ENCODE measurements at regions not wholly inside any gene's neighbourhood (a gene's known extent, or its start where the extent isn't known, plus 50 kb on each side); places are given as distances from the start of the nearest gene placed in this dataset.

DNA sequence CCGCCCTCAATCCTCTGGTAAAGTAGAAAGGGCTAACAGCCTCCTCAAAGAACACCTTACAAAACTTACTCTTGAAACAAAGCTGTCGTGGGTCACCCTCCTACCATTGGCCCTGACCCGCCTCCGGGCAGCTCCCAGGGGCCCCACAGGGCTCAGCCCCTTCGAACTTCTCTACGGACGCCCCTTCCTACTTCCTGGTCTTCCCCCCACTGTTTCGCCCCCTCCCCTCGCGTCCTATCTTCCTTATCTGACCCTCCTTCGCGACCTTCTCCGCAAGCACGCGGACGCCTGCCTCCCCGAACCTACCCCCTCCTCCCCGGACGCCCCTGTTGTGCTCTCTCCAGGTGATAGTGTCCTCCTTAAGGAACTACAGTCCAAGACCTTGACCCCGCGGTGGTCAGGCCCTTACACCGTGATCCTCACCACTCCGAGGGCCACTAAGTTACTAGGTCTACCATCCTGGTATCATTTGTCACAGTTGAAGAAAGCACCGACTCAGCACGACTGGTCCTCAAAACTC is 963.1 kb downstream of the RPA4 start:
- H3K4me3 ChIP-seq (ENCODE audit: low read depth, low read length): no peak overlapping the region
- no peak for TF ChIP-seq CTCF (conservative IDR thresholded peaks at IDR 0.05; ENCODE audit: low read depth, low read length)
- DNase-seq (ENCODE audit: low read depth): no peak

GRCh38 chrX:97847885-97848679 is 964.4 kb downstream of the RPA4 start:
- TF ChIP-seq CTCF (conservative IDR thresholded peaks at IDR 0.05; ENCODE audit: low read depth, low read length): no peak
- DNase-seq (ENCODE audit: low read depth): no peak
- H3K4me3 ChIP-seq (ENCODE audit: low read depth, low read length): no peak overlapping the region

- no peak for DNase-seq (ENCODE audit: low read depth)
- no peak for TF ChIP-seq CTCF (conservative IDR thresholded peaks at IDR 0.05; ENCODE audit: low read depth, low read length)
- H3K4me3 ChIP-seq (ENCODE audit: low read depth, low read length): no peak overlapping the region
Measured at GRCh38 chrX:97849951-97850350, 966.2 kb downstream of the RPA4 start.

- no peak for TF ChIP-seq CTCF (conservative IDR thresholded peaks at IDR 0.05; ENCODE audit: low read depth, low read length)
- DNase-seq (ENCODE audit: low read depth): no peak
- H3K4me3 ChIP-seq (ENCODE audit: low read depth, low read length): no peak overlapping the region
Measured at GRCh38 chrX:97850911-97851310, 967.2 kb downstream of the RPA4 start.

DNA sequence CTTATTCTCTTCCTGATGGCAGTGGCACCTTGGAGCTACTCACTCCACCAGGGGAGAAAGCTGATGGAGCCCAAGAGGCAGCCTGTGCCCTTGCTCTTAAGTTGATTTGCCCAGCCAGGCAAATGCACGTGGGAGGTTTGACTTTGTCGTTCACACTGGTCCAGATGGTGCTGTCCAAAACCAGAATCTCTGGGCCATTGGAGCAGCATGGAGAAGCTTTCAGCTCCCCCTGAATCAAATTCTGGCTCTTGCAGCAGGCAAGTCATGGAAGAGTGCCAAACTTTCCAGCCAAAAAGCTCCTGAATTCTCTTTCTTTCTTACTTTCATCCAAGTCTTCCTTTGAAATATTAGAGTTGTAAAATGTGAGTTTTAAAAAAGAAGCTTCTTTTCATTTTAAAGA is 970.4 kb downstream of the RPA4 start:
- DNase-seq (ENCODE audit: low read depth): no peak
- no peak overlapping the region for H3K4me3 ChIP-seq (ENCODE audit: low read depth, low read length)
- TF ChIP-seq CTCF (conservative IDR thresholded peaks at IDR 0.05; ENCODE audit: low read depth, low read length): no peak

- DNase-seq (ENCODE audit: low read depth): no peak
- TF ChIP-seq CTCF (conservative IDR thresholded peaks at IDR 0.05; ENCODE audit: low read depth, low read length): no peak
- H3K4me3 ChIP-seq (ENCODE audit: low read depth, low read length): no peak overlapping the region
Measured at GRCh38 chrX:97858592-97858991, 974.9 kb downstream of the RPA4 start.

DNA sequence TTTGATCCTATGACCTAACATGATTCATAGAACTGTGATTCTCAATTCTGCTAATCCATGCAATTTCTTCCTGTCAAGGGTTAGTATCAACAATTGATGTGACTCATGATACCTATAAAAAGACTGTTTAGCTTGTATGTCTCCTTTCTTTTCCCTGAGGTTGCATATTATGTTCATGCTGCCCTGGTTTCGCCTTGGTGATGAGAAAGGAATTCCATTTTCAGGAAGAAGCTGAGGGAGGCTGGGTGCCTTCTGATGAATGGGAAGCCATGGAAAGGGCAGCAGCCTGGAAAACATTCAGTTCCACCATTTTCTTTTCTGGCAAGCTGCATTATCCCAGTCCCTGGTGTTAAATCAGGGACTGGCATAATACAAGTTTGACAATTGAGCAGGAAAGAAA is 976.5 kb downstream of the RPA4 start:
- DNase-seq (ENCODE audit: low read depth): no peak
- no peak overlapping the region for H3K4me3 ChIP-seq (ENCODE audit: low read depth, low read length)
- no peak for TF ChIP-seq CTCF (conservative IDR thresholded peaks at IDR 0.05; ENCODE audit: low read depth, low read length)

Measured in epithelial cell of proximal tubule (primary cell).